WTC11 (cell line): ENCODE measurements at regions not wholly inside any gene's neighbourhood (a gene's known extent, or its start where the extent isn't known, plus 50 kb on each side); places are given as distances from the start of the nearest gene placed in this dataset.

Experiments used
- ATAC-seq: fragments of 200-7000 bp; cut with Tn5 transposase; 2 replicates; pipeline ENCODE4 v1.10.0; 2021; ENCODE audit warnings: mild to moderate bottlenecking, moderate library complexity
- CTCF ChIA-PET: fragments of 300-600 bp; sonication (Branson Sonifier 250); formaldehyde crosslinking; loops from one replicate; lab custom pipeline; 2021; ENCODE audit warnings: antibody characterized with exemption; lab: Charles Lee
- POLR2A ChIA-PET: fragments of 350-600 bp; sonication (Branson Sonifier 250); formaldehyde crosslinking; loops from one replicate; lab custom pipeline; 2021; ENCODE audit warnings: antibody characterized with exemption; lab: Charles Lee
- DNase-seq: peaks from one replicate; pipeline ENCODE4 v3.0.0; 2021; ENCODE audit warnings: low spot score
- H3K27ac Mint-ChIP-seq: 2 replicates; pipeline ENCODE4 v1.8.0; 2021; ENCODE audit warnings: mixed read lengths
- H3K27me3 Mint-ChIP-seq: 2 replicates; pipeline ENCODE4 v1.8.0; 2021; ENCODE audit warnings: low read depth, mild to moderate bottlenecking, moderate library complexity, mixed read lengths
- H3K36me3 Mint-ChIP-seq: 2 replicates; pipeline ENCODE4 v1.8.0; 2021; ENCODE audit warnings: mixed read lengths
- H3K4me1 Mint-ChIP-seq: 2 replicates; pipeline ENCODE4 v1.8.0; 2022; ENCODE audit warnings: mixed read lengths
- H3K4me3 Mint-ChIP-seq: 2 replicates; pipeline ENCODE4 v1.8.0; 2021; ENCODE audit warnings: mild to moderate bottlenecking, moderate library complexity, mixed read lengths
- H3K9me3 Mint-ChIP-seq: 2 replicates; pipeline ENCODE4 v1.8.0; 2021; ENCODE audit warnings: mixed read lengths
- AFF4 ChIP-seq: sonication (generic); formaldehyde crosslinking; IDR thresholded peaks from 2 replicates; pipeline ENCODE4 v1.8.1; 2023; ENCODE audit warnings: mild to moderate bottlenecking, missing genetic modification reagents, borderline replicate concordance
- ARID4B ChIP-seq: sonication (generic); formaldehyde crosslinking; IDR thresholded peaks from 2 replicates; pipeline ENCODE4 v1.8.0; 2023; ENCODE audit warnings: missing genetic modification reagents, mild to moderate bottlenecking, borderline replicate concordance
- ATF2 ChIP-seq: sonication (generic); formaldehyde crosslinking; IDR thresholded peaks from 2 replicates; pipeline ENCODE4 v1.8.1; 2022; ENCODE audit warnings: low read depth, missing genetic modification reagents, borderline replicate concordance
- CTCF ChIP-seq: fragments of 200-600 bp; IDR thresholded peaks from 2 replicates; pipeline ENCODE4 v1.8.0; 2022; ENCODE audit warnings: antibody characterized with exemption
- ELF4 ChIP-seq: sonication (generic); formaldehyde crosslinking; IDR thresholded peaks from 2 replicates; pipeline ENCODE4 v1.8.1; 2022; ENCODE audit warnings: low read depth, mild to moderate bottlenecking, moderate library complexity, missing genetic modification reagents
- JAZF1 ChIP-seq: fragments of 250-450 bp; sonication (Bioruptor Pico); IDR thresholded peaks from 2 replicates; pipeline ENCODE4 v1.9.0; 2021; ENCODE audit warnings: moderate library complexity, mild to moderate bottlenecking, inconsistent platforms
- JUN ChIP-seq: sonication (generic); formaldehyde crosslinking; IDR thresholded peaks from 2 replicates; pipeline ENCODE4 v1.8.0; 2023; ENCODE audit warnings: mild to moderate bottlenecking, missing genetic modification reagents
- MAX ChIP-seq: sonication (generic); formaldehyde crosslinking; IDR thresholded peaks from 2 replicates; pipeline ENCODE4 v1.8.0; 2022; ENCODE audit warnings: mild to moderate bottlenecking, missing genetic modification reagents
- NFATC4 ChIP-seq: fragments of 250-450 bp; sonication (Bioruptor Pico); IDR thresholded peaks from 2 replicates; pipeline ENCODE4 v1.9.0; 2021; ENCODE audit warnings: mild to moderate bottlenecking
- NFE2L1 ChIP-seq: sonication (generic); formaldehyde crosslinking; IDR thresholded peaks from 2 replicates; pipeline ENCODE4 v1.8.1; 2023; ENCODE audit warnings: missing genetic modification reagents
- NFYB ChIP-seq: sonication (generic); formaldehyde crosslinking; conservative IDR thresholded peaks from 2 replicates; pipeline ENCODE4 v1.8.0; 2022; ENCODE audit warnings: low read depth, missing genetic modification reagents
- PRRX2 ChIP-seq: fragments of 250-450 bp; sonication (Bioruptor Pico); IDR thresholded peaks from 2 replicates; pipeline ENCODE4 v1.8.0; 2021; ENCODE audit warnings: mild to moderate bottlenecking
- RORB ChIP-seq: fragments of 250-450 bp; sonication (Bioruptor Pico); IDR thresholded peaks from 2 replicates; pipeline ENCODE4 v1.9.0; 2021; ENCODE audit warnings: mild to moderate bottlenecking
- SMAD3 ChIP-seq: sonication (generic); formaldehyde crosslinking; IDR thresholded peaks from 2 replicates; pipeline ENCODE4 v1.8.0; 2022; ENCODE audit warnings: missing genetic modification reagents, mild to moderate bottlenecking, borderline replicate concordance
- TEAD1 ChIP-seq: sonication (generic); formaldehyde crosslinking; IDR thresholded peaks from 2 replicates; pipeline ENCODE4 v1.8.0; 2022; ENCODE audit warnings: mild to moderate bottlenecking, missing genetic modification reagents
- ZNF138 ChIP-seq: sonication (generic); formaldehyde crosslinking; conservative IDR thresholded peaks from 2 replicates; pipeline ENCODE4 v1.8.1; 2022; ENCODE audit warnings: mild to moderate bottlenecking, moderate library complexity, missing genetic modification reagents
- ZNF416 ChIP-seq: fragments of 250-450 bp; sonication (Bioruptor Pico); IDR thresholded peaks from 2 replicates; pipeline ENCODE4 v1.9.0; 2021; ENCODE audit warnings: mild to moderate bottlenecking, inconsistent platforms

- ChIA-PET POLR2A (no interaction called here), CTCF (no interaction called here)
- ATAC-seq = no peak
- H3K36me3 Mint-ChIP-seq = no peaks in the 10 kb centered on the region
- H3K27me3 Mint-ChIP-seq = peaks cover 15% of the 10 kb centered on the region
- no peaks in the 10 kb centered on the region for H3K9me3 Mint-ChIP-seq
- no peak for DNase-seq
- peaks cover 8% of the 10 kb centered on the region; the same call in 1 of the 2 replicates for H3K4me1 Mint-ChIP-seq
- TF ChIP-seq NFE2L1 (CRISPR knock-in tag) (no peak), AFF4 (CRISPR knock-in tag) (no peak), SMAD3 (CRISPR knock-in tag) (no peak), NFATC4 (no peak), ZNF138 (no peak), PRRX2 (CRISPR knock-in tag) (no peak), JAZF1 (CRISPR knock-in tag) (no peak), CTCF (no peak)
- H3K27ac Mint-ChIP-seq = no peak overlapping the region
- H3K4me3 Mint-ChIP-seq = no peak overlapping the region
These were observed 573.6 kb downstream of the PPP4R3C start for GRCh38 chrX:26889574-26889973.

GRCh38 chrX:26873736-26874135 lies 589.4 kb downstream of the PPP4R3C start:
- CTCF ChIA-PET = no interaction called here
- DNase-seq (no peak), ATAC-seq (no peak)
- TF ChIP-seq NFYB (CRISPR knock-in tag) (no peak), ATF2 (CRISPR knock-in tag) (no peak), MAX (CRISPR knock-in tag) (no peak), RORB (CRISPR knock-in tag) (no peak), ELF4 (CRISPR knock-in tag) (no peak), ARID4B (CRISPR knock-in tag) (no peak), JUN (no peak), TEAD1 (no peak), ZNF416 (CRISPR knock-in tag) (no peak)
- TF ChIP-seq, all 79 proteins: peak for 0
- 0 out of 2 replicates have a peak, but pooled peaks cover 2% of the 10 kb centered on the region for H3K36me3 Mint-ChIP-seq
- H3K4me1 Mint-ChIP-seq = no peaks in the 10 kb centered on the region
- H3K4me3 Mint-ChIP-seq = no peak overlapping the region
- no peak overlapping the region for H3K27ac Mint-ChIP-seq
- POLR2A ChIA-PET = no interaction called here
- no peaks in the 10 kb centered on the region for H3K27me3 Mint-ChIP-seq
- H3K9me3 Mint-ChIP-seq = peaks cover 15% of the 10 kb centered on the region
